ENCODE measurements at regions not wholly inside any gene's neighbourhood (a gene's known extent, or its start where the extent isn't known, plus 50 kb on each side); places are given as distances from the start of the nearest gene placed in this dataset.

GRCh38 chr5:162858770-162859169 lies 578.6 kb upstream of the CCNG1 start:
- TF ChIP-seq CTCF (IDR thresholded peaks at IDR 0.05) (no peak), POLR2A (IDR thresholded peaks at IDR 0.05) (no peak)

All from ovary (tissue), 3 donors.